ENCODE measurements at regions not wholly inside any gene's neighbourhood (a gene's known extent, or its start where the extent isn't known, plus 50 kb on each side); places are given as distances from the start of the nearest gene placed in this dataset.

GRCh38 chr9:107632216-107632615, 142.6 kb upstream of the KLF4 start:
- 85 to 92% methylated on average over 9 of the region's 9 CpGs for WGBS, 2 donors
- no peak for ATAC-seq
- intact Hi-C loops (cut with DNase I) = loop anchor here in 3 of 10 donors (10.0 kb wide), 2 partner anchors 147 to 513 kb away; partner anchors contain the start of gene KLF4 (in 2 of the 3)
- no peaks in the 10 kb centered on the region for H3K36me3 ChIP-seq
- H3K9me3 ChIP-seq = no peaks in the 10 kb centered on the region
- peaks cover 0 to 3% (median 0%) of the 10 kb centered on the region in 7 donors for H3K27me3 ChIP-seq
- no peak for DNase-seq
- no peak overlapping the region for H3K4me3 ChIP-seq
- no peak overlapping the region for H3K27ac ChIP-seq
- no peak for TF ChIP-seq CTCF (IDR thresholded peaks at IDR 0.05)
- H3K4me1 ChIP-seq = peaks cover 2 to 32% (median 13%) of the 10 kb centered on the region in 9 donors

GRCh38 chr9:107631788-107632187, 142.2 kb upstream of the KLF4 start:
- Histone ChIP-seq H3K27me3 (peaks cover 0 to 3% (median 0%) of the 10 kb centered on the region in 7 donors), H3K4me3 (no peak overlapping the region), H3K9me3 (no peaks in the 10 kb centered on the region), H3K27ac (no peak overlapping the region), H3K36me3 (no peaks in the 10 kb centered on the region), H3K4me1 (peaks cover 0 to 28% (median 9%) of the 10 kb centered on the region in 9 donors)
- intact Hi-C loops (cut with DNase I) = loop anchor here in 3 of 10 donors (10.0 kb wide), 2 partner anchors 147 to 513 kb away; partner anchors contain the start of gene KLF4 (in 2 of the 3)
- DNase-seq (no peak), ATAC-seq (peak in 4 of 8 donors; percentile 27 to 47 (median 35))
- WGBS, 2 donors = 70 to 77% methylated on average over 5 of the region's 5 CpGs
- TF ChIP-seq CTCF (IDR thresholded peaks at IDR 0.05) = no peak

GRCh38 chr9:107630156-107630555, 140.6 kb upstream of the KLF4 start:
- Histone ChIP-seq H3K4me3 (no peak overlapping the region), H3K27me3 (peaks cover 0 to 3% (median 0%) of the 10 kb centered on the region in 7 donors), H3K27ac (no peak overlapping the region), H3K4me1 (peaks cover 0 to 14% (median 0%) of the 10 kb centered on the region in 9 donors), H3K9me3 (no peaks in the 10 kb centered on the region), H3K36me3 (no peaks in the 10 kb centered on the region)
- DNase-seq = no peak
- TF ChIP-seq CTCF (IDR thresholded peaks at IDR 0.05) = no peak
- intact Hi-C loops (cut with DNase I) = loop anchor here in 3 of 10 donors (10.0 kb wide), 2 partner anchors 145 to 515 kb away; partner anchors contain the start of gene KLF4 (in 2 of the 3)
- WGBS, 2 donors = 94 to 95% methylated on average over 6 of the region's 6 CpGs
- no peak for ATAC-seq

- intact Hi-C loops (cut with DNase I) = loop anchor here in 2 of 10 donors (10.0 kb wide), 2 partner anchors 56 to 134 kb away; no protein-coding TSS in a partner anchor
- no peak for DNase-seq
- peaks cover 0 to 4% (median 0%) of the 10 kb centered on the region in 9 donors for H3K4me1 ChIP-seq
- WGBS, 2 donors = 84 to 89% methylated on average over 11 of the region's 11 CpGs
- no peak for ATAC-seq
- H3K36me3 ChIP-seq = no peaks in the 10 kb centered on the region
- no peak overlapping the region for H3K27ac ChIP-seq
- peaks cover 0 to 3% (median 0%) of the 10 kb centered on the region in 7 donors for H3K27me3 ChIP-seq
- no peak for TF ChIP-seq CTCF (IDR thresholded peaks at IDR 0.05)
- H3K4me3 ChIP-seq = no peak overlapping the region
- no peaks in the 10 kb centered on the region for H3K9me3 ChIP-seq
Observed at GRCh38 chr9:107628444-107628843, 138.9 kb upstream of the KLF4 start.

Data from heart right ventricle (tissue), 16 donors.